ENCODE measurements at regions not wholly inside any gene's neighbourhood (a gene's known extent, or its start where the extent isn't known, plus 50 kb on each side); places are given as distances from the start of the nearest gene placed in this dataset.

- TF ChIP-seq CTCF (IDR thresholded peaks at IDR 0.05) (no peak), POLR2A (IDR thresholded peaks at IDR 0.05) (no peak)
These were observed 440.8 kb upstream of the CDH20 start for GRCh38 chr18:60892441-60892840.
